Lower leg skin (tissue), 3 donors: ENCODE measurements at regions not wholly inside any gene's neighbourhood (a gene's known extent, or its start where the extent isn't known, plus 50 kb on each side); places are given as distances from the start of the nearest gene placed in this dataset.

Source experiments
- CTCF ChIP-seq, 3 donors: fragments of 450-650 bp; IDR thresholded peaks; one replicate each; pipeline ENCODE4 v1.5.1; 2016; ENCODE audit warnings: antibody characterized with exemption in 3 of 3, mild to moderate bottlenecking in 3 of 3, moderate library complexity in 2 of 3
- POLR2A ChIP-seq, 2 donors: fragments of 450-650 bp; IDR thresholded peaks; one replicate each; pipeline ENCODE4 v1.6.1; 2016 to 2017; ENCODE audit warnings: antibody characterized with exemption in 2 of 2, mild to moderate bottlenecking in 1 of 2, moderate library complexity in 1 of 2

- TF ChIP-seq CTCF (IDR thresholded peaks at IDR 0.05) (no peak), POLR2A (IDR thresholded peaks at IDR 0.05) (no peak)
These were observed 124.3 kb upstream of the CPNE4 start for GRCh38 chr3:132159145-132159544.
